Thoracic aorta (tissue), 2 donors: ENCODE measurements at regions not wholly inside any gene's neighbourhood (a gene's known extent, or its start where the extent isn't known, plus 50 kb on each side); places are given as distances from the start of the nearest gene placed in this dataset.

Experiments used
- ATAC-seq: fragments of 150-250 bp; one replicate; pipeline ENCODE4 v1.8.0; 2017; ENCODE audit warnings: low read depth; ENCODE audit not compliant: insufficient number of reproducible peaks, low FRiP score
- DNase-seq: peaks from one replicate; pipeline ENCODE4 v3.0.0-alpha.2; 2020; ENCODE audit warnings: low spot score
- H3K27ac ChIP-seq, 2 donors: fragments of 200-600 bp; sonication (generic); 1 replicate in 1 of 2; 2 replicates in 1 of 2; pipeline ENCODE4 v1.5.1; 2016; ENCODE audit warnings: mild to moderate bottlenecking in 2 of 2, moderate library complexity in 2 of 2
- H3K27me3 ChIP-seq: fragments of 200-600 bp; sonication (generic); replicated peaks from 2 replicates; pipeline ENCODE4 v1.6.0; 2016; ENCODE audit warnings: mild to moderate bottlenecking; ENCODE audit not compliant: insufficient read depth
- H3K36me3 ChIP-seq: fragments of 200-600 bp; sonication (generic); one replicate; pipeline ENCODE4 v1.5.1; 2016
- H3K4me1 ChIP-seq, 2 donors: fragments of 200-600 bp; sonication (generic); 1 replicate in 1 of 2; 2 replicates in 1 of 2; pipeline versions ENCODE4 v1.5.1 to v1.6.0; 2016; ENCODE audit warnings: low read depth in 2 of 2, mild to moderate bottlenecking in 1 of 2; ENCODE audit not compliant: control insufficient read depth in 1 of 2
- H3K4me3 ChIP-seq: fragments of 200-600 bp; sonication (generic); 2 replicates; pipeline ENCODE4 v1.5.1; 2016; ENCODE audit warnings: mild to moderate bottlenecking
- H3K9me3 ChIP-seq: fragments of 200-600 bp; sonication (generic); 2 replicates; pipeline ENCODE4 v1.5.1; 2016
- TF ChIP-seq, protein P1 (sequence below): fragments of 200-600 bp; sonication (generic); IDR thresholded peaks from one replicate; pipeline ENCODE4 v1.5.1; 2019; ENCODE audit warnings: antibody characterized with exemption

DNA sequence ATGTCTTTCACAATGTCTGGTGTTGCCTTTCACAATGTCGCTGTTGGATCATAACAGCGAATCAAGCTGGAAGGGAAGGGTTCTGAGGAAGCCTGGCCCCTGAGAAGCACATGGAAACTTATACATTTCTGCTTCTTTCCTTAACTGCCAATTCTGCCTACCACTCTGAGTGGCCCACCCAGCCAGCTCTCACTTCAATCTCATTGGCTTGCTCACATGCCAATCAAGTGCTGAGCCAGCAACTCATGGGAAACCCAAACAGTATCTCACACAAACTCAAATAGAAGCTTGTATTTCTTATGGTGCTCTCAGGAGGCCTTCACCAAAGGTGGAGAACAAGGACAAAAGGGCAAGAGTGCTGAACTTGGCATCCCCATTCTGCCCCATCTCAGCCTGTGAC is 117.4 kb upstream of the GPR26 start:
- TF ChIP-seq, protein P1, sequence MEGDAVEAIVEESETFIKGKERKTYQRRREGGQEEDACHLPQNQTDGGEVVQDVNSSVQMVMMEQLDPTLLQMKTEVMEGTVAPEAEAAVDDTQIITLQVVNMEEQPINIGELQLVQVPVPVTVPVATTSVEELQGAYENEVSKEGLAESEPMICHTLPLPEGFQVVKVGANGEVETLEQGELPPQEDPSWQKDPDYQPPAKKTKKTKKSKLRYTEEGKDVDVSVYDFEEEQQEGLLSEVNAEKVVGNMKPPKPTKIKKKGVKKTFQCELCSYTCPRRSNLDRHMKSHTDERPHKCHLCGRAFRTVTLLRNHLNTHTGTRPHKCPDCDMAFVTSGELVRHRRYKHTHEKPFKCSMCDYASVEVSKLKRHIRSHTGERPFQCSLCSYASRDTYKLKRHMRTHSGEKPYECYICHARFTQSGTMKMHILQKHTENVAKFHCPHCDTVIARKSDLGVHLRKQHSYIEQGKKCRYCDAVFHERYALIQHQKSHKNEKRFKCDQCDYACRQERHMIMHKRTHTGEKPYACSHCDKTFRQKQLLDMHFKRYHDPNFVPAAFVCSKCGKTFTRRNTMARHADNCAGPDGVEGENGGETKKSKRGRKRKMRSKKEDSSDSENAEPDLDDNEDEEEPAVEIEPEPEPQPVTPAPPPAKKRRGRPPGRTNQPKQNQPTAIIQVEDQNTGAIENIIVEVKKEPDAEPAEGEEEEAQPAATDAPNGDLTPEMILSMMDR = no peak
- DNase-seq (no peak), ATAC-seq (no peak)
- no peaks in the 10 kb centered on the region for H3K27me3 ChIP-seq
- peaks cover 2% of the 10 kb centered on the region for H3K9me3 ChIP-seq
- H3K4me1 ChIP-seq = no peaks in the 10 kb centered on the region
- no peaks in the 10 kb centered on the region for H3K36me3 ChIP-seq
- no peak overlapping the region for H3K27ac ChIP-seq
- no peak overlapping the region for H3K4me3 ChIP-seq

DNA sequence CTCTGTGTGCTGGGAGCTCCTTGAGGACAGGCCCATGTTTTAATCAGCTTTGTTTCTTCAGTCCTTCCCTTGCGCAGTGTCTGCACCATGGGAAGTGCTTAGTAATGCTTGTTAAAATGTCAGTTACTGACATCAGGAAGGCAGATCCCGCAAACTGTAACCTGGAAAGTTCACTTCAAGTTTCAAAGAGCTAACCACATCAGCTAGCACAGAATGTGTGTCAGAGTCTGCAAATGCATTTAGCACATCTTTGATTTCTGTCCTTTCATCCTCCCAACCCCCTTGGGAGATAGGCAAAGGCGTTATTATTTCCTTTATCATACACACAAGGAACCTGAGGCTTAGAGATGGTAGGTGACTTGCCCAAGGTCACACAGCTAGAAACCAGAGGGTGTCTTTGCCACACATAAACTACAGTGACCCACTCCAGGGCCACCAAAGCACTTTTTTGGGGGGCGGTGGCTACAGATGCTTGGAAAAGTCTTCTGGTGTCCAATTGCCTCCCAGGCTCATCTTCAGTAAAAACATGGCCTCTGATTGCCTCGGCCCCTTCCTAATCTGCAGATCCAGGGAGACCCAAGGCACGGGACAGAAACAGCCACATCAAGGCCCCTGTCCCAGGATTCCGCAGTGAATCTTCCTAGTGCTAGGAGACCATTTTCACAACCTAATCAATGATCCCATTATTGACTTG is 116.2 kb upstream of the GPR26 start:
- no peak overlapping the region for H3K4me3 ChIP-seq
- ATAC-seq = no peak
- no peaks in the 10 kb centered on the region for H3K36me3 ChIP-seq
- no peaks in the 10 kb centered on the region for H3K27me3 ChIP-seq
- no peaks in the 10 kb centered on the region for H3K4me1 ChIP-seq
- TF ChIP-seq, protein P1 = no peak
- H3K9me3 ChIP-seq = no peaks in the 10 kb centered on the region
- H3K27ac ChIP-seq = no peak overlapping the region
- no peak for DNase-seq

DNA sequence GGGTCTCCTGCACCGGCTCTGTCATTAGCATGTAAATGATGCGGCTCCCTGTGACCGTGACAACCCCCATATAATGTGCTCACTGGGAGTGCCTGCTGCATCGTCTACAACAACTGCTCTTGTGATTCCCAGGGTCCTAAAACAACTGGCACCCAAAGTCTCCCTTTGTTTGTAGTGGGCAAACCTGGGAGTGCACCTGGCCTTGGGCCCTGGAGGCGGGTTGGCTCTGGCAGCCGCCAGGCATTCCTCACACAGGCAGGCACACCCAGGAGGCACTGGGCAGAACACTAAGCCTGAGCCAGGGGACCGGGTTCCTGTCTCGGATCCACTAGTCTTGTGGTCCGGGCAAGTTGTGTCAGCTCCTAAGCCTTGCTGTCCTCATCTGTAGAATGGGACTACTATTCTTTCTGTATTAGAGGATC is 115.5 kb upstream of the GPR26 start:
- H3K27me3 ChIP-seq = no peaks in the 10 kb centered on the region
- no peaks in the 10 kb centered on the region for H3K4me1 ChIP-seq
- TF ChIP-seq, protein P1 = no peak
- DNase-seq (no peak), ATAC-seq (no peak)
- H3K36me3 ChIP-seq = no peaks in the 10 kb centered on the region
- no peak overlapping the region for H3K4me3 ChIP-seq
- H3K27ac ChIP-seq = no peak overlapping the region
- no peaks in the 10 kb centered on the region for H3K9me3 ChIP-seq

DNA sequence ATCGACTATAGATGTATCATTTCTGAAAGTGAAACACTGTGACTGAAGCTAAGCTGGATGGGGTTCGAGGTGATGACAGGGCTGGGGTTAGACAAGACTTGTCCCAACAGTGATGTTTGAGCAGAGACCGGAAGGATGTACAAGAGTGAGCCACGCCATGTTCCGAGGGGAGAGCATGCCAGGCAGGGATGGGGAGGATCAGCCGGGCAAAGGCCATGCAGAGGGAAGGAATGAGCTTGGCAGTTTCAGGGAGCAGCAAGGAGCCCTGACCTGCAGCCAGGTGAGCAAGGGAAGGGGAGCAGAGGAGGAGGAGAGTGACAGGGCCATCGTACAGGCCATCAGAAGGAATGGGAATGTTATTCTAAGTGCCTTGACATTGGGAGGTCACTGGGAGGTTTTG is 114.9 kb upstream of the GPR26 start:
- no peaks in the 10 kb centered on the region for H3K27me3 ChIP-seq
- no peaks in the 10 kb centered on the region for H3K4me1 ChIP-seq
- H3K36me3 ChIP-seq = no peaks in the 10 kb centered on the region
- no peak for ATAC-seq
- DNase-seq = no peak
- no peaks in the 10 kb centered on the region for H3K9me3 ChIP-seq
- TF ChIP-seq, protein P1 = no peak
- no peak overlapping the region for H3K27ac ChIP-seq
- no peak overlapping the region for H3K4me3 ChIP-seq

GRCh38 chr10:123552760-123553554 is 113.2 kb upstream of the GPR26 start:
- ATAC-seq (no peak), DNase-seq (no peak)
- Histone ChIP-seq H3K36me3 (no peaks in the 10 kb centered on the region), H3K27me3 (no peaks in the 10 kb centered on the region), H3K9me3 (no peaks in the 10 kb centered on the region), H3K4me1 (no peaks in the 10 kb centered on the region), H3K4me3 (no peak overlapping the region), H3K27ac (no peak overlapping the region)
- TF ChIP-seq, protein P1 = no peak
